T-helper 2 cell treated with Interferon-gamma antibody and Interleukin-4, amounts not matched to agents 5 μg/mL and 100 μg/mL, for 36 hours (primary cell): ENCODE measurements at regions not wholly inside any gene's neighbourhood (a gene's known extent, or its start where the extent isn't known, plus 50 kb on each side); places are given as distances from the start of the nearest gene placed in this dataset.

ENCODE experiments used
- DNase-seq: peaks from one replicate; pipeline ENCODE4 v3.0.0; 2021; ENCODE audit warnings: low spot score
- H3K27ac Mint-ChIP-seq: one replicate; pipeline ENCODE4 v1.8.0; 2021; ENCODE audit warnings: mild to moderate bottlenecking, mixed read lengths
- H3K27me3 Mint-ChIP-seq: one replicate; pipeline ENCODE4 v1.8.0; 2021; ENCODE audit warnings: low read depth, mixed read lengths
- H3K36me3 Mint-ChIP-seq: one replicate; pipeline ENCODE4 v1.8.0; 2021; ENCODE audit warnings: low read depth, mixed read lengths
- H3K4me1 Mint-ChIP-seq: one replicate; pipeline ENCODE4 v1.8.0; 2021; ENCODE audit warnings: low read depth, mixed read lengths
- H3K4me3 Mint-ChIP-seq: one replicate; pipeline ENCODE4 v1.8.0; 2022; ENCODE audit warnings: mild to moderate bottlenecking, moderate library complexity, mixed read lengths
- H3K9me3 Mint-ChIP-seq: one replicate; pipeline ENCODE4 v1.8.0; 2021; ENCODE audit warnings: mixed read lengths

DNA sequence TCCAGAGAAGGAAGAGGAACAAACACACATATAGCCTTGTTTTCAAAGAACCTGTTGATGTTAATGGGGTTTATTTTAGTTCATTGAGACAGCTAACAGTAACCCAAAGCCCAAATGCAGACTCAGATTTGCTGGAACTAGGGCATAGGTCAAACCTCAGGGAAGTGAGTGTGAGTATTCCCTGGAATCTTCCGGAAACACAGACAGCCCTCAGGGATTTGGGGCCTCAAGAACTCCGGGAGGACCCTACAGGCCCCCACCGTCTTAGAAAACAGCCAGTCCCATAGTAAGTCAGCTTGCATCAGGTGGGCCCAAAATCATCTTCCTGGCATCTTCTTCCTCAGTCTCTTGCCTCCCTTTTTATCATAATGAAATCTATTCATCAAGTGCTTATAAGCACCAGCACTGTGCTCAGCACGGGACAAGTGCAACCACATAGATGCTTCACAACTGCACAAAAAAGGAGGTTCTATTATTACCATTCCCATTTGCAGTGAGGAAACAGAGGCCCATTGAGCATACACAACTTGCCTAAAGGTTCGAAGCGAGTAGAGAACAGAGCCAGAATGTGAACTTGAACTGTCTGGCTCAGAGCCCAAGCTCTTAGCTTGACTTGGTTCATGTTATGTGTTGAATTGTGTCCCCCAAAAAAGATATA, 50.2 kb upstream of the BCL11A start:
- H3K4me1 Mint-ChIP-seq = no peaks in the 10 kb centered on the region
- H3K27me3 Mint-ChIP-seq = peaks cover 1% of the 10 kb centered on the region
- H3K36me3 Mint-ChIP-seq = no peaks in the 10 kb centered on the region
- no peak overlapping the region for H3K4me3 Mint-ChIP-seq
- no peak for DNase-seq
- no peaks in the 10 kb centered on the region for H3K9me3 Mint-ChIP-seq
- H3K27ac Mint-ChIP-seq = no peak overlapping the region

DNA sequence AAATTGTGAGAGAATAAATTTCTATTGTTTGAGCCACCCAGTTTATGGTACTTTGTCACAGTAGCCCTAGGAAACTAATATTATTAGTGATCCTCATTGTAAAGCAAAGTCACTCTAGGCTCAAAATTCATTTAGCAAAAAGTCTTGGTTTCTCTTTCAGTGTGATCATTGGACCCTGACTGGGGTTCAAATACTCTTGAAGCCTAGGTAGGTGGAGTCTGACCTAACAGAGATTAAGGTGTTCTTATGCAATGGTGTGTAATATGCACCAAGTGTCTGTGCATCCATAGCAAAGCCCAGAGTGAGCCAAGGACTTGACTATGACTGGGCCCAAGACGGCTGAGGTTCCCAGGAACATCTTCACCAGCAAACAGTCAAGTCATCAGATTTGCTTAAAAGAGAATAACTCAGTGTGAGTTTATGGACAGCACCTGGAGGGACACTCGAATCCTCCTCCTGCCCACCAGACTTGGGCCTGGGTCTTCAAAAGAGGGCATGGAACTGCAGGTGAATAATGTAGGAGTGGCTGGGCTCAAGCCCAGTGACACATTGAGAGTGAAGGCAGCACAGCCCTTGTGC, 51.1 kb upstream of the BCL11A start:
- no peaks in the 10 kb centered on the region for H3K4me1 Mint-ChIP-seq
- no peak overlapping the region for H3K4me3 Mint-ChIP-seq
- no peak for DNase-seq
- peaks cover 3% of the 10 kb centered on the region for H3K27me3 Mint-ChIP-seq
- no peaks in the 10 kb centered on the region for H3K9me3 Mint-ChIP-seq
- H3K36me3 Mint-ChIP-seq = no peaks in the 10 kb centered on the region
- no peak overlapping the region for H3K27ac Mint-ChIP-seq

DNA sequence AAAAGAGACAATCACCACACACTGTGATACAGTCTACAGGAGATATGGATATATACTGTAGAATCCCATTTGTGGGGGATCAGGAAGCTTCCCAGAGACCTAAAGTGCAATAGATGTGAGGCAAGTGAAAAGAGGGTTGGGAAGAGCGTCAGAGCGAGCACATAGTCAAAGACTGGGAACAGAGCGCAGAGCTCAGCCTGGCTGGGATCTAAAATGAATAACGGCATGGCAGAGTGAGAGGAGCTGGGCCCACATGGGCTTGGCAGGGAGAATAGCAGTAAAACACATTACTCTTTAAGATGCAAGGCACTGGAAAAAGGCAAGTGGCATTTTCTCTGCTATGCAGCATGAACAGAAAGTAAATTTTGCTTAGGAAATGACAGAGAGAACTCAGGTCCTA, 52.4 kb upstream of the BCL11A start:
- no peak for DNase-seq
- H3K27me3 Mint-ChIP-seq = peaks cover 3% of the 10 kb centered on the region
- H3K4me3 Mint-ChIP-seq = no peak overlapping the region
- H3K27ac Mint-ChIP-seq = no peak overlapping the region
- no peaks in the 10 kb centered on the region for H3K9me3 Mint-ChIP-seq
- no peaks in the 10 kb centered on the region for H3K36me3 Mint-ChIP-seq
- no peaks in the 10 kb centered on the region for H3K4me1 Mint-ChIP-seq

DNA sequence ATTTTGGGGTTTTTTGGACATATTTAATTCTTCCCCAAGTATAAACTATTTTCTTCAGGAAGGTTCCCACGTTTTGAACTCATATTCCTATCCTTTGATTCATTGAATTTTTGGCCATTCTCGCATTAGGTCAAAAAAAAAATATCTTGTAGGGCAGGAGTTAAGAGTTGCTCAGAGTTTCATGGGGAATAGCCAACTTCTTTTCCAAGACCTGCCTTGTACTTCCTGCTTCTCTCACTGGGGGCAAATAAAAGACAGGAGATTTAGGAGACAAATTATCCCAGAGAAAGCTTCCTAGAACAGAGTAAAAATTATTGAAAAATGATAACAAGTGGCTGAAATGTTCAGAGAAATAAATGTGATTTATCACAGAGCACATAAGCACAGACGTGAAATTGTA, 55.2 kb upstream of the BCL11A start:
- Mint-ChIP-seq H3K4me1 (no peaks in the 10 kb centered on the region), H3K36me3 (no peaks in the 10 kb centered on the region), H3K27ac (no peak overlapping the region), H3K27me3 (peaks cover 5% of the 10 kb centered on the region), H3K4me3 (no peak overlapping the region), H3K9me3 (no peaks in the 10 kb centered on the region)
- DNase-seq = no peak

DNA sequence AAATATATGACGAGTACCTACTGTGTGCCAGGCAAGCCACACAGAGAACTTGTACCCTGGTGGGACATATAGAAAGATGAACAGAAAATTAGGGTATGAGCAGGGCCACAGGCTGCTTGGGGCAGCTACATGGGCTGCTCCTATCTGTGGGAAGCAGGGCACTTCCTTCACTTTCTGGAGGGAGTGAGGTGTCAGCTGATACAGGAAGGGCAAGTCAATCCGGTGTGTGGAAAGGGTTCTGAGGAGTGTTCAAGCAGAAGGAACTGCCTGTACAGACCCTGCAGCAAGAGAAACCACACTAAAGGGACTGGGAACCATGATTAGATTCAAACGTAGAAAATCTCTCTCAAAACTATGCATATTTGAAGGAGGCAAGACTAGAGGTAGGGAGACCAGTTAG, 58.6 kb upstream of the BCL11A start:
- Mint-ChIP-seq H3K27ac (no peak overlapping the region), H3K4me3 (no peak overlapping the region), H3K36me3 (no peaks in the 10 kb centered on the region), H3K27me3 (peaks cover 5% of the 10 kb centered on the region), H3K4me1 (no peaks in the 10 kb centered on the region), H3K9me3 (no peaks in the 10 kb centered on the region)
- no peak for DNase-seq

DNA sequence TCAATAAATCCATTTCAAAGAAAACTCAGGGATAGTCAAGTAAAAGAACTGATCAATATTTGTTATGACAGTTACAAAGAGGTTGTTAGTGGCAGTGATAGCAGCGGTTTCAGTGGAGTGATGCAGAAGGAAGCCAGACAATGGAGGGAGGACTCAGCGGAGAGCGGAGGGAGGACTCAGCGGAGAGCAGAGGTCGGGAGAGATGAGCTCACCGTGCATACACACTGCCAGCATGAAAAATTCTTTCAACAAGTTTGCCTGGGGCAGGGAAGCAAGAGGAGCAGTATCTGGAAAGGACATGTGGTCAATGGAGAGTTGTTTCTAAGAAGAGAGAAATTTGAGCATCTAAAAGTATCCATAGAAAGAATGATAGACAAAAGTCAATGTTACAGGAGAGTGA, 60.9 kb upstream of the BCL11A start:
- Mint-ChIP-seq H3K4me1 (no peaks in the 10 kb centered on the region), H3K4me3 (no peak overlapping the region), H3K9me3 (no peaks in the 10 kb centered on the region), H3K36me3 (no peaks in the 10 kb centered on the region), H3K27me3 (peaks cover 4% of the 10 kb centered on the region), H3K27ac (no peak overlapping the region)
- no peak for DNase-seq

DNA sequence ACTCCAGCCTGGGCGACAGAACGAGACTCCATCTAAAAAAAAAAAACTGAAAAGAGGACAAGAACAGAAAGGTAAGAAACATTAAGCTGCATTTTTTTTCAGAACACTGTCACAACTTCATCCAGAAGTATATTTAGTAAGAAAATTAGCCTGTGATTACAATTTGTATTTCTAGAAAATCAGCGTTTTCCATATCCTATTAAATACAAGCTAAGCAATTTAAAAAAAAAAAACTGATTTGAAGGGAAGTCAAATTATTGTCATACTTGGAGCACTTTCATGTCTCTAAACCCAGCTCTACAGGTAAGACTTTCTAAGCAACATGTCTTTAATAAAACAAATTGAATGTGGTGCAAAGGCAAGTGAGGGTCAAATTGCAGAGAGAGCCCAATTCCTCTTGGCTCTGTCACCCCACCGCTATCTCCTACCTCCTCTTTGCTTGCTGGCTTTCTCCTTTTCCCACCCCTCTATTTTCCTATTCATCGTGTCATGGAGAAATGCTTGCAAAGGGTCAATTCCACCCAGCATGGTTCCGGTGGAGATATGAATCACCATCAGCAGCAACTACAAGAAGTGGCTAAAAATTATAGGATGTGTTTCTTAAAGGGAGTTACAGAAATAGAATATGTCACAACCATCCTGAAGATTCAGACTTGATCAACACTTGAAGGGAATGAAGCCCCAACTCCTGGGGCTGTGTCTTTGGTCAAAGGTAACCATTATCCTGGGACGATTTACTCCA, 68.4 kb upstream of the BCL11A start:
- Mint-ChIP-seq H3K27ac (no peak overlapping the region), H3K9me3 (no peaks in the 10 kb centered on the region), H3K36me3 (no peaks in the 10 kb centered on the region), H3K4me3 (no peak overlapping the region), H3K27me3 (peaks cover 7% of the 10 kb centered on the region), H3K4me1 (no peaks in the 10 kb centered on the region)
- DNase-seq = no peak

DNA sequence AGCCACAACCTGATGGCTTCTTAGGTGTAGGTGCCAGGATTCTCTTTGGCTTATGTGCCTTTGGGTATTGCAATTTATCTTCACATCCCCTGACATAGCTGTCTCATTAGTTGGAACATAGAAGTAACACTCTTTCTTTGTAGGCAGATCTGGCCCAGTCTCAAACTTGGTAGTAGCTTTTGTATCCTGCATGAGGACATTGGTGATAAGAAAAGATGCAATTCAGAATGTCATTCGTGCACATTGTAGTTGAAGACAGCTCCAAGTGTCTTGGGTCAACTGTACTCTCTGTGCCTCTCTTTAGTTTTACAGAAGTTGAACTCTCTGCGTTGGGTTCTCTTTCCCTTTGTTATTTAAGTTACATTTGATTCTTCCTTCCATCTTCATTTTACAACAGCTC, 69.6 kb upstream of the BCL11A start:
- Mint-ChIP-seq H3K27ac (no peak overlapping the region), H3K4me1 (no peaks in the 10 kb centered on the region), H3K36me3 (no peaks in the 10 kb centered on the region), H3K9me3 (no peaks in the 10 kb centered on the region), H3K4me3 (no peak overlapping the region), H3K27me3 (peaks cover 8% of the 10 kb centered on the region)
- DNase-seq = no peak

DNA sequence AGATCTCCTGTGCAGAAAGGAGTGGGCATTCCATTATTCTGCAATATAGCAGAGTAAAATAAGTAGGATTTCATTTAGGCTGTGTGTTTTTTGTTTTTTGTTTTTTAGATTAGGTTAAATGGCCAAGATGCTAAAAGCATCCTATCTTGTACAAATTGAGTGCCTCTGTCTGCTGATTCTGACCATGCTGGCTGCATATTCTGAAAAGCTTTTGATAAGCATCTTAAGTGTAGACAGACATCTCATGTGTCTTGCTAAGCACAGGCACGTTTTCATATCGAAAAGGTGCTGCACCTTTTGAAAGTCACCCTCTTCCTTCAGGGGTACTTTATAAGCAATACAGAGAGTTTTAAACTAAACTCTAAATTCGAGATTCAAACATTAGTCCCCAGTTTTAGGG, 74.0 kb upstream of the BCL11A start:
- Mint-ChIP-seq H3K9me3 (no peaks in the 10 kb centered on the region), H3K4me3 (no peak overlapping the region), H3K27me3 (peaks cover 12% of the 10 kb centered on the region), H3K4me1 (no peaks in the 10 kb centered on the region), H3K36me3 (no peaks in the 10 kb centered on the region), H3K27ac (no peak overlapping the region)
- DNase-seq = no peak

DNA sequence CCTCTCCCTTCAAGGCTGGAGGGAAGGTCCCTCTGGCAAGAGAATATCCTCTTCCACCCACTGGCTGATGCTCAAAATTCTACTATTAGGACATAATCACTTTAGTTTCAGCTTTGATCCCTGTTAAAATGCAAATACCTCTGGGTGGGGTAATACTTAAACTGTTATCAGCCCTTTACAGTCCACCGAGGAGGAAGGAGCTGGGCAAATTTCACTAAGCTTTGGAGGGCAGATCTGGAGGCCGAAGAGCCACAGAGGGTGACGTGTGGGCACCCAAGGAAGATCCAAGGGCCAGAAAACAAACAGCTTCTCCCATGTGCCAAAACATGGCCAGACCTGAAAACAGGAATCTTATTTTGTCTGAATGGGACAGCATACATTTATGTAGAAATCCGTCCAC, 74.6 kb upstream of the BCL11A start:
- Mint-ChIP-seq H3K4me1 (no peaks in the 10 kb centered on the region), H3K27me3 (peaks cover 12% of the 10 kb centered on the region), H3K27ac (no peak overlapping the region), H3K9me3 (no peaks in the 10 kb centered on the region), H3K36me3 (no peaks in the 10 kb centered on the region), H3K4me3 (no peak overlapping the region)
- no peak for DNase-seq

DNA sequence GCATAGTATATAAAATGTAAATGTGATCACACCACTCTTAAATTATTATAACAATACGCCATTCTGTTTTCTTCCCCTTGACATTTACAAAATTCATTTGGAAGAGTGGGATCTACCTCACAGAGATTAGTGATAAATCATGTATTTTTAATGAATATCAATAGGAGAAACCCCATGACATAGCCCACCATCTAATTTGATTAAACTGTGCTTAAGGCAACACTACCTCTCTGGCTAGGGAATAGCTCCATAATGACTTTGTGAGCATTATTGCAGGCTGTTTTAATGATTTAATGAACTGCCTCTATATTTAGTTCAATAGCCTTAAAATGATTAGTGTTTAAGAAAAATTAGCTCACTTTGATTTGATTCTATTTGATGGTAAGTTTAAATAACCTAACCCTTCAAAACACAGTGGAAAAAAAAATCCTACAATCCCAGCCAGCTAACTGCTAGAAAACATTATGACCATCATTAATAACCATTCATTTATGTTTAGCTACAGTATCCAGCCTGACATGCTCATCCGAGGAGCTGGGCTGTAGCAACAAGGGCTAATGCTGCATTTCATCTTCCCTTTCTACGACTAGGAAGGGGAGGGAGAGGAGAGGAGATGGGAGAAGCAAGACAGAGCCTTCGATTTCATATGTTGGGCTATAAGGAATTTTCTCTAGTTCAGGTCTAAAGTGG, 75.3 kb upstream of the BCL11A start:
- Mint-ChIP-seq H3K4me3 (no peak overlapping the region), H3K4me1 (no peaks in the 10 kb centered on the region), H3K27me3 (peaks cover 10% of the 10 kb centered on the region), H3K27ac (no peak overlapping the region), H3K9me3 (no peaks in the 10 kb centered on the region), H3K36me3 (no peaks in the 10 kb centered on the region)
- DNase-seq = no peak

DNA sequence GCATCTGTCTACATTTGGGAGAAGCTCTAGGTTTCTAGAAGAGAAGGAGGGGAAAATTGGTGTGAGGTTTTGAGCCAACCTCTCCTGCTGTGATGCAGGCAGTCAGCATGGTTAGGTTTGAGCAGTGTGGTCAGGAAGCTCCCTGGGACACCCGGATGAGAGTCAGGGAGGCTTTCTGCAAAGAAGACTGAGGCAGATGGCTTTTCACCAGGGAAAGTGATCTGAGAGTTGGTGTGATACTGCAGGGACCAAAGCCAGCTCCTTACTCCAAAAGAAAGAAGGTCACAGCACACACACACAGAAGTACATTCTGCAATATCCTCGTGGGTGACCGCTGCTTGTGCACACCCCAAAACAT, 75.8 kb upstream of the BCL11A start:
- no peak overlapping the region for H3K4me3 Mint-ChIP-seq
- no peaks in the 10 kb centered on the region for H3K4me1 Mint-ChIP-seq
- no peaks in the 10 kb centered on the region for H3K9me3 Mint-ChIP-seq
- no peaks in the 10 kb centered on the region for H3K36me3 Mint-ChIP-seq
- H3K27ac Mint-ChIP-seq = no peak overlapping the region
- DNase-seq = no peak
- H3K27me3 Mint-ChIP-seq = peaks cover 8% of the 10 kb centered on the region

DNA sequence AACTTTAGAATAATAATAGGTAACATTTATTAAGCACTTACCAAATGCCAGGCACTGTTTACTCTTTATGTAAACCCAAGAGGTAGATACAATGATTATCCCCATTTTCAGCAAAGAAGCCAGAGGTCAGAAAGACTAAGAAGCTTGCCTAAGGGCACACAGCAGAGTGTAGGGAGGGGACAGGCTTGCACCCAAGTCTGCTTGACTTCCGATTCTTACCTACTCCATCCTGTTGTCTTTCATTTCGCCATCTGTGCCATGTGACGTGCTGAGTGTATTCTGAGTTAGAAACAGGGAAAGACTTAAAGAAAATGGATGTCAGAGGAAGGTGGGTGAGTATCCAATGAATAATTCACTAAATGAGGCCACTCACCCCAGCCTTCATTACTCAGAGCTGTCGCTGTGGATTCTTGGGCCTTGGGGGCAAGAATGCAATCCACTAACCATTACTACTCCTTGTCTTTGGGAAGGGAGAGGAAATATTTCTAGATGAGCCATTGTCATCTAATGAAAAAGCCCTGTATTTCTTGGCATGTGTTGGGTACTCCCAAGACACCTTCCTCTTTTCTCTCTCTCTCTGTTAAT, 76.4 kb upstream of the BCL11A start:
- Mint-ChIP-seq H3K27ac (no peak overlapping the region), H3K27me3 (peaks cover 10% of the 10 kb centered on the region), H3K9me3 (no peaks in the 10 kb centered on the region), H3K4me3 (no peak overlapping the region), H3K36me3 (no peaks in the 10 kb centered on the region), H3K4me1 (no peaks in the 10 kb centered on the region)
- no peak for DNase-seq

DNA sequence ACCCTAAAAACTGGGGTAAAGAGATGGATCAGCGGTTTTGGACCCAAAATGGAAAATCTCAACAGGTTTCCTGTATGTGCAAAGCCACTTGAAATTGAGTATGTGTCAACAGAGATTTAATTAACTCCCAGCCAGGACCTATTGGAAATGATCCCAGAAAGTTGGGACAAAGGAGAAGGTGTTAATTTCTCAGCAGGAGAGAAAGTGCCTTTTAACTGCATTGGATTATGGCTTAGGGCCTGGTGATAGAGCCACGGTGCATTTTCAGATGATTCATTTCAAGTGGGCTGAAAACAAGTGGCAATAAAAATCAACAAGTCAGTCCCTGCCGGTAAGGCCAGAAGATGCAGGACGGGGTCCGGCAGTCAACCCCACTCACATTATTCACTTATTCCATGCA, 80.2 kb upstream of the BCL11A start:
- no peaks in the 10 kb centered on the region for H3K4me1 Mint-ChIP-seq
- no peak overlapping the region for H3K27ac Mint-ChIP-seq
- H3K4me3 Mint-ChIP-seq = no peak overlapping the region
- no peaks in the 10 kb centered on the region for H3K36me3 Mint-ChIP-seq
- DNase-seq = no peak
- peaks cover 8% of the 10 kb centered on the region for H3K27me3 Mint-ChIP-seq
- H3K9me3 Mint-ChIP-seq = no peaks in the 10 kb centered on the region
